Caco-2 (cell line): ENCODE measurements at regions not wholly inside any gene's neighbourhood (a gene's known extent, or its start where the extent isn't known, plus 50 kb on each side); places are given as distances from the start of the nearest gene placed in this dataset.

Experiments
- BruUV-seq: library from RNA; stranded (reverse); fragments of 400-500 nt; replicated peaks from 2 replicates; lab custom pipeline; 2021; lab: Mats Ljungman, UMichigan
- CTCF ChIA-PET: fragments of 300-600 bp; sonication (Branson Sonifier 250); formaldehyde crosslinking; loops from one replicate; lab custom pipeline; 2022; ENCODE audit warnings: antibody characterized with exemption; lab: Charles Lee
- POLR2A ChIA-PET: fragments of 300-600 bp; sonication (Branson Sonifier 250); formaldehyde crosslinking; loops from one replicate; lab custom pipeline; 2022; ENCODE audit warnings: antibody characterized with exemption; lab: Charles Lee
- DNase-seq, 2 experiments: peaks; one replicate each; pipeline versions ENCODE4 v3.0.0 to v3.0.0-alpha.2; 2020 to 2022
- H3K27me3 ChIP-seq: replicated peaks from 2 replicates; pipeline ENCODE4 v1.6.0; 2011; ENCODE audit warnings: low read length; ENCODE audit not compliant: control insufficient read depth, insufficient read depth
- H3K36me3 ChIP-seq: 2 replicates; pipeline ENCODE4 v1.5.1; 2011; ENCODE audit warnings: low read length; ENCODE audit not compliant: control insufficient read depth, insufficient read depth
- H3K4me1 ChIP-seq: fragments of 250-450 bp; sonication (Bioruptor Pico); 2 replicates; pipeline ENCODE4 v1.5.1; 2020; ENCODE audit warnings: mild to moderate bottlenecking
- H3K4me3 ChIP-seq: 2 replicates; pipeline ENCODE4 v1.5.1; 2011; ENCODE audit warnings: low read depth, mild to moderate bottlenecking, control low read depth, low read length
- H3K9me3 ChIP-seq: fragments of 250-450 bp; sonication (Bioruptor Pico); 2 replicates; pipeline ENCODE4 v1.5.1; 2020; ENCODE audit warnings: mild to moderate bottlenecking, moderate library complexity
- H3K27ac Mint-ChIP-seq: one replicate; pipeline ENCODE4 v1.8.0; 2022; ENCODE audit warnings: mixed read lengths; ENCODE audit not compliant: unreplicated experiment
- H3K27me3 Mint-ChIP-seq: one replicate; pipeline ENCODE4 v1.8.0; 2022; ENCODE audit warnings: mixed read lengths; ENCODE audit not compliant: insufficient read depth, unreplicated experiment
- H3K36me3 Mint-ChIP-seq: one replicate; pipeline ENCODE4 v1.8.0; 2022; ENCODE audit warnings: mild to moderate bottlenecking, mixed read lengths; ENCODE audit not compliant: insufficient read depth, unreplicated experiment
- H3K4me1 Mint-ChIP-seq: one replicate; pipeline ENCODE4 v1.8.0; 2022; ENCODE audit warnings: low read depth, mixed read lengths; ENCODE audit not compliant: unreplicated experiment
- H3K4me3 Mint-ChIP-seq: one replicate; pipeline ENCODE4 v1.8.0; 2022; ENCODE audit warnings: mild to moderate bottlenecking, moderate library complexity, mixed read lengths; ENCODE audit not compliant: unreplicated experiment
- H3K9me3 Mint-ChIP-seq: one replicate; pipeline ENCODE4 v1.8.0; 2022; ENCODE audit warnings: mixed read lengths; ENCODE audit not compliant: unreplicated experiment
- intact Hi-C: fragments of 100-400 bp; cut with micrococcal nuclease; formaldehyde crosslinking; loops from one replicate; pipeline ENCODE4 v1.10.0; 2022; ENCODE audit not compliant: unreplicated experiment
- TF ChIP-seq, protein P1 (sequence below), 2 experiments: fragments of 200-600 bp in 1 of 2; IDR thresholded peaks; 1 replicate in 1 of 2; 2 replicates in 1 of 2; pipeline versions ENCODE4 v1.5.1 to v1.8.0; 2011 to 2022; ENCODE audit warnings: antibody characterized with exemption in 1 of 2, control low read depth in 1 of 2, inconsistent platforms in 1 of 2, low read depth in 1 of 2, low read length in 1 of 2, mild to moderate bottlenecking in 1 of 2, moderate library complexity in 1 of 2; ENCODE audit not compliant: insufficient read depth in 1 of 2, severe bottlenecking in 1 of 2, unreplicated experiment in 1 of 2

DNA sequence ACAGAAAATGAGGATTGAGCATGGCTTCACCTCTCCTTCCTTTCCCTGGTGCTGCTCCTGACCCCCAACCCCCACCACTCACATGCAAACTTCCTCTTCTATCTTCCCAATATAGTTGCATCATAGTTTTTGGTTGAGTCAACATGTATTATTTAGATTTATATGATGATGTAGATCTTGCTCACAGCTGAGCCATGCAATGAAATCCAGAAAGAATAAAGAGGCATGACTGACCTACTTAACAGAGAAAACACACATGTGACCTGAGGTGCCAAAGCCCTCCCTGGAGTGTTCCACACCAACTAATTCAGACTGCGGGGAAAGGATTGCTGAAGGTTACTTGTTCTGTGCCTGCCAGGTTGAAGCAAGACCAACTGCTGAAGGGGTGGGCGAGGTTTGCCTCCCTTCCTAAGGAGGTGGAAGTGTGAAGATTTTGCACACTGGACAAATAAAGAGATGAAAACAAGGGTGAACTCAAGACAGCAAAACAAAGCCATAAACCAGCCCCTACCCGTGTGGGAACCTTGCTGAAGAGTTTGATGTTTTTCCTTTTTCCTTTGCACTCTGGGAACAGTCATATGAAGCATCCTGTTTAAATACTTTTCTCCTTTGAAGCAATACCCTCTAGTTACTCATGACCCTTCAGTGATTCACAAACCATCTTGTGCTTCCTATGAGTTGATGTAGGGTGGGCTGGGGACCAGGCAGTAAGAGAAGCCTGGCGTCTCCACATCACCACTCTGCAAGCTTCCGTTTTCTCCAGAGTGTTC lies 155.2 kb upstream of the UBE2E1 start:
- H3K27ac Mint-ChIP-seq: no peak overlapping the region
- Histone ChIP-seq H3K9me3 (no peaks in the 10 kb centered on the region), H3K4me1 (no peaks in the 10 kb centered on the region), H3K4me3 (no peak overlapping the region), H3K27me3 (no peaks in the 10 kb centered on the region), H3K36me3 (no peaks in the 10 kb centered on the region)
- TF ChIP-seq, protein P1, sequence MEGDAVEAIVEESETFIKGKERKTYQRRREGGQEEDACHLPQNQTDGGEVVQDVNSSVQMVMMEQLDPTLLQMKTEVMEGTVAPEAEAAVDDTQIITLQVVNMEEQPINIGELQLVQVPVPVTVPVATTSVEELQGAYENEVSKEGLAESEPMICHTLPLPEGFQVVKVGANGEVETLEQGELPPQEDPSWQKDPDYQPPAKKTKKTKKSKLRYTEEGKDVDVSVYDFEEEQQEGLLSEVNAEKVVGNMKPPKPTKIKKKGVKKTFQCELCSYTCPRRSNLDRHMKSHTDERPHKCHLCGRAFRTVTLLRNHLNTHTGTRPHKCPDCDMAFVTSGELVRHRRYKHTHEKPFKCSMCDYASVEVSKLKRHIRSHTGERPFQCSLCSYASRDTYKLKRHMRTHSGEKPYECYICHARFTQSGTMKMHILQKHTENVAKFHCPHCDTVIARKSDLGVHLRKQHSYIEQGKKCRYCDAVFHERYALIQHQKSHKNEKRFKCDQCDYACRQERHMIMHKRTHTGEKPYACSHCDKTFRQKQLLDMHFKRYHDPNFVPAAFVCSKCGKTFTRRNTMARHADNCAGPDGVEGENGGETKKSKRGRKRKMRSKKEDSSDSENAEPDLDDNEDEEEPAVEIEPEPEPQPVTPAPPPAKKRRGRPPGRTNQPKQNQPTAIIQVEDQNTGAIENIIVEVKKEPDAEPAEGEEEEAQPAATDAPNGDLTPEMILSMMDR (IDR thresholded peaks at IDR 0.05; ENCODE audit: insufficient read depth in 1 of 2, low read depth in 1 of 2, low read length in 1 of 2, severe bottlenecking in 1 of 2, unreplicated experiment in 1 of 2): no peak
- no peaks in the 10 kb centered on the region for H3K4me1 Mint-ChIP-seq
- peaks cover 7% of the 10 kb centered on the region for H3K9me3 Mint-ChIP-seq
- BruUV-seq: no TSS peak
- H3K36me3 Mint-ChIP-seq: no peaks in the 10 kb centered on the region
- POLR2A ChIA-PET: no interaction called here
- DNase-seq: no peak
- H3K4me3 Mint-ChIP-seq: no peak overlapping the region
- H3K27me3 Mint-ChIP-seq: peaks cover 3% of the 10 kb centered on the region
- CTCF ChIA-PET: no interaction called here
- intact Hi-C loops: no loop called here

DNA sequence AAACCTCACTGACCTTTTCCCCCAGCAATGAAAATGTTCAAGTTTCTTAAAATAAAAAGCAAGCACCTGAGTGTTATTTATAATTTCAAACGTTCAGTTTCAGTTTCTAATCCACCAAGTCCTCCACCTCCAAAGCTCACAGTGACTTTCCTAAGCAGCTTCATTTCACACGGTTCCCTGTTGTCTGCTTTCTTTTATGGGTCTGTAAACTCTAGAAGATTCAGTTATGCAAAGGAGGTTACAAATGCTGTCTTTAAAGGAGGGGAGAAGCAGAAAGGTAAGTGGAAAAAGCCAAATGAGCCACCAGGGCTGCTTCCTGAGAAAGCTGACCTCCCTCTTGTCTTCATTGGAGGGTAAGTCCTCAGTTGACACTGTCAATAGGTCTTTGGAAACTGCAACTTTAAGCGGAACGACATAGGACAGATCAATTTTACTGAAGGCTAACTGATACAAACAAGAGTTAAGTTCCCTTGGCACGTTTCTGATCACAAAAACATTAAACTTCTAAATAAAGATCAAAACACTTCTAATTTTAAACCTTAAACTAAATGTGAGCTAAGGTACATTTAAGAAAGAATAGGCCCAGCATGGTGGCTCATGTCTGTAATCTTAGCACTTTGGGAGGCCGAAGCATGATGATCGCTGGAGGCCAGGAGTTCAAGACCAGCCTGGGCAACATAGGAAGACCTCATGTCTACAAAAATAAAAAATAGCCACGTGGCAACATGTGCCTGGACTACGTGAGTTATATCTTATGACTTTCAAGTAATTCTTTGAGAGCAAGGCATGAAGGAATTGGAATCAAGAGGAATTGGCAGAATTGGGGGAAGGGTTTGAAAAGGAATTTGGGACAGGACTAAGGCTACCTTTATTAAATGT lies 151.9 kb upstream of the UBE2E1 start:
- H3K27me3 ChIP-seq: no peaks in the 10 kb centered on the region
- no TSS peak for BruUV-seq
- Mint-ChIP-seq H3K4me1 (no peaks in the 10 kb centered on the region), H3K27me3 (peaks cover 3% of the 10 kb centered on the region), H3K9me3 (peaks cover 7% of the 10 kb centered on the region), H3K27ac (no peak overlapping the region), H3K4me3 (no peak overlapping the region), H3K36me3 (no peaks in the 10 kb centered on the region)
- intact Hi-C loops: no loop called here
- 0 out of 2 replicates have a peak, but pooled peaks cover 6% of the 10 kb centered on the region for H3K9me3 ChIP-seq
- H3K4me1 ChIP-seq: no peaks in the 10 kb centered on the region
- no peak overlapping the region for H3K4me3 ChIP-seq
- DNase-seq: no peak
- TF ChIP-seq, protein P1 (IDR thresholded peaks at IDR 0.05; ENCODE audit: insufficient read depth in 1 of 2, low read depth in 1 of 2, low read length in 1 of 2, severe bottlenecking in 1 of 2, unreplicated experiment in 1 of 2): no peak
- CTCF ChIA-PET: interaction anchor here (0.6 kb wide), 1 partner anchor 11 kb away, joined by 3 read pairs; no protein-coding TSS in a partner anchor
- no peaks in the 10 kb centered on the region for H3K36me3 ChIP-seq
- POLR2A ChIA-PET: no interaction called here

DNA sequence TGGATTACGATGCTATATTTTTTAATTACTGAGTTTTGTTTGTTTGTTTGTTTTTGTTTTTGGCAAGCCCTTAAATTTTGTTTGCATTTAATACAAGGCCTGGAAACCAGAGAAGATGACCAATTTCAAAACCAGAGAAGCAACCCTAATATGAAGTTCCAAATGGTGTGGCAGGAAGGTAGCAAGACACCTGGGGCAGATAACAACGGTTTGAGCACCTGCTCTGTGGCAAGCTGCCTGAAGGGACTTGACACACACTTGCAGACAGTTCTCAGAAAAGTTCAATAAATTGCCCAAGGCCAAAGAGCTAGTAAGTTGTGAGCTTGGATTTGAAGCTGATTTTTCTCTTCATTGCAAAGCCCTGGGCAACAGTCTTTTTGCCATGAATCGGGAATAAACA lies 151.2 kb upstream of the UBE2E1 start:
- intact Hi-C loops: no loop called here
- Mint-ChIP-seq H3K9me3 (peaks cover 7% of the 10 kb centered on the region), H3K4me1 (no peaks in the 10 kb centered on the region), H3K27ac (no peak overlapping the region), H3K36me3 (no peaks in the 10 kb centered on the region), H3K4me3 (no peak overlapping the region), H3K27me3 (peaks cover 3% of the 10 kb centered on the region)
- no peaks in the 10 kb centered on the region for H3K4me1 ChIP-seq
- H3K36me3 ChIP-seq: no peaks in the 10 kb centered on the region
- ChIA-PET CTCF (no interaction called here), POLR2A (no interaction called here)
- H3K27me3 ChIP-seq: no peaks in the 10 kb centered on the region
- no TSS peak for BruUV-seq
- TF ChIP-seq, protein P1 (IDR thresholded peaks at IDR 0.05; ENCODE audit: insufficient read depth in 1 of 2, low read depth in 1 of 2, low read length in 1 of 2, severe bottlenecking in 1 of 2, unreplicated experiment in 1 of 2): no peak
- no peak for DNase-seq
- no peak overlapping the region for H3K4me3 ChIP-seq
- H3K9me3 ChIP-seq: 0 out of 2 replicates have a peak, but pooled peaks cover 6% of the 10 kb centered on the region
